OCI-LY1 (cell line): ENCODE measurements at regions not wholly inside any gene's neighbourhood (a gene's known extent, or its start where the extent isn't known, plus 50 kb on each side); places are given as distances from the start of the nearest gene placed in this dataset.

Source experiments
- CTCF ChIP-seq: fragments of 200-600 bp; sonication (generic), shearing (Covaris generic); IDR thresholded peaks from 2 replicates; pipeline ENCODE4 v1.5.1; 2017; ENCODE audit warnings: mild to moderate bottlenecking, antibody characterized with exemption, low read length, moderate library complexity, mixed read lengths
- EZH2 ChIP-seq: fragments of 200-600 bp; sonication (generic), shearing (Covaris generic); IDR thresholded peaks from 2 replicates; pipeline ENCODE4 v1.8.0; 2017; ENCODE audit warnings: borderline replicate concordance, mixed run types, mild to moderate bottlenecking, antibody characterized with exemption, low read length, moderate library complexity, mixed read lengths

DNA sequence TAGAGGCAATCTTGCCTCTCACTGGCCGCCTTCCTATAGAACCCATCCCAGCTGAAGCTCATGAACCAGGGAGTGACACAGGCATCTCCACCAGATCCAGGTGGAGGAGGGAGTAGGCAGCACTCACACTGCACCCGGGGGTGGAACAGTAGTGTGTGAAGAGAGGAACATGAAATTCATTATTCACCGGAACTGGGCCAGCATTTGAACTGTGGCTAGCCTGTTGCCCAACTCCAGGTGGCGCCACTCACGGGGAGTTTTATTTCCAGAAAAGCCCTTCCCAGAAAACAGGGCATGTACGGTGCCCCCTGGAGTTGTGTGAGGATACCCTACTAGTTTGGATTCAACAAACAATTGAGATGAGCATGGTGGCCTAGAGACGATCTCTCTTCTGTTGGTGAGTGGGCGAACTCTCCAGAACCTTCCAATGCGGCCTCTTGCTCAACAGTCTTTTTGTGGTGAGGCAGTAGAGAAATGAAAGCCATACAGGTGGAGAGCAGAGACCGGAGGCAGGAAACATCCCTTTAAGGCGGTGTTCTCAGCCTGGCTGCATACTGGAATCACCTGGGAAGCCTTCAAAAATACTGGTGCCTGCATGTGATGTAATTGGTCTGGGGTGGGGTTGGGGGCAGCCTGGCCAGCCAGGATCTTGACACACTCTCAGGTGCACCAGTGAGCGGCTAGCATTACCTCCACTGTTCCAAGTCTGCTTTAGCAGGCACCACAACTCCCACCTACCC lies 73.5 kb upstream of the NEDD4L start:
- TF ChIP-seq CTCF (peak; percentile 43; the same call in 1 of the 2 replicates), EZH2 (no peak)
